Mammary epithelial cell (primary cell): ENCODE measurements at regions not wholly inside any gene's neighbourhood (a gene's known extent, or its start where the extent isn't known, plus 50 kb on each side); places are given as distances from the start of the nearest gene placed in this dataset.

Source experiments
- CTCF ChIP-seq, 2 donors: IDR thresholded peaks in 1 of 2; conservative IDR thresholded peaks in 1 of 2; 2 replicates each; pipeline ENCODE4 v1.5.1; 2011 to 2012; ENCODE audit warnings: inconsistent platforms in 2 of 2, low read length in 2 of 2, mild to moderate bottlenecking in 2 of 2, control low read depth in 1 of 2, low read depth in 1 of 2; ENCODE audit not compliant: insufficient read depth in 1 of 2; ENCODE audit errors: extremely low read depth in 1 of 2
- EZH2 ChIP-seq: IDR thresholded peaks from 2 replicates; pipeline ENCODE4 v1.6.1; 2012; ENCODE audit warnings: low read length, inconsistent platforms, borderline replicate concordance

GRCh38 chr14:76675046-76675445 is 86.2 kb upstream of the VASH1 start:
- TF ChIP-seq CTCF (conservative IDR thresholded peaks at IDR 0.05 in 1 of 2, IDR thresholded peaks at IDR 0.05 in 1 of 2; ENCODE audit: extremely low read depth in 1 of 2, insufficient read depth in 1 of 2, low read depth in 1 of 2, low read length in 2 of 2) (no peak), EZH2 (no peak)
